HAP-1 (cell line): ENCODE measurements at regions not wholly inside any gene's neighbourhood (a gene's known extent, or its start where the extent isn't known, plus 50 kb on each side); places are given as distances from the start of the nearest gene placed in this dataset.

Experiments
- DNase-seq, 2 experiments: peaks; one replicate each; pipeline ENCODE4 v3.0.0-alpha.2; 2016 to 2020; ENCODE audit warnings: low spot score in 2 of 2
- H3K27me3 ChIP-seq: fragments of 250-450 bp; sonication (Bioruptor Pico); 2 replicates; pipeline ENCODE4 v1.5.1; 2020; ENCODE audit warnings: low read depth, mild to moderate bottlenecking, moderate library complexity
- H3K36me3 ChIP-seq: fragments of 250-450 bp; sonication (Bioruptor Pico); replicated peaks from 2 replicates; pipeline ENCODE4 v1.5.1; 2020; ENCODE audit warnings: mild to moderate bottlenecking
- H3K4me1 ChIP-seq: fragments of 250-450 bp; sonication (Bioruptor Pico); 2 replicates; pipeline ENCODE4 v1.5.1; 2020; ENCODE audit warnings: mild to moderate bottlenecking
- H3K4me3 ChIP-seq: fragments of 250-450 bp; sonication (Bioruptor Pico); 2 replicates; pipeline ENCODE4 v1.5.1; 2020; ENCODE audit warnings: mild to moderate bottlenecking, moderate library complexity
- H3K9me3 ChIP-seq: fragments of 250-450 bp; sonication (Bioruptor Pico); 2 replicates; pipeline ENCODE4 v1.5.1; 2020; ENCODE audit warnings: mild to moderate bottlenecking, moderate library complexity
- in situ Hi-C: fragments of 300-500 bp; cut with MboI; formaldehyde crosslinking; loops from 3 replicates; pipeline ENCODE4 v1.14.3; 2020; ENCODE audit warnings: low sequenced_read_pairs, inconsistent platforms, mixed read lengths

DNA sequence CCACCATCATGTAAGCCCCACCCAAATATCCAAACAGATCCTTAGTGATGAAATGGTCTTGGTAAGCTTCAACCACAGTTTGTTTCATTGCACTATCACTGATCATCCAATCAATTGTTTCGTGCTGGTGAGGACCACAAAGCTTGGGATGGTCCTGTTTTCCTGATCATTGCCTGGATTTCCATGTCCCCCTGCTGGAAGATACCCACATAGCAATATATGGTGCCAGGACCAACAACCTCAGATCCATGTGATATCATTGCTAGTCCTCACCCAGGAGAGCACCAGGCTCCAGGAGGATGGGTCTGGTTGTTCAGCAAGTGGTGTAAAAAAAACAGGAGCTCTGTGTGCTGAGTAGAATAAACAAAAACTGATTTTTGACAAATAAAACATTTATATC, 206.5 kb upstream of the SH3BP4 start:
- H3K36me3 ChIP-seq: no peaks in the 10 kb centered on the region
- H3K4me3 ChIP-seq: no peak overlapping the region
- no peaks in the 10 kb centered on the region for H3K4me1 ChIP-seq
- no peaks in the 10 kb centered on the region for H3K27me3 ChIP-seq
- 0 out of 2 replicates have a peak, but pooled peaks cover 2% of the 10 kb centered on the region for H3K9me3 ChIP-seq
- in situ Hi-C loops: no loop called here
- no peak for DNase-seq

DNA sequence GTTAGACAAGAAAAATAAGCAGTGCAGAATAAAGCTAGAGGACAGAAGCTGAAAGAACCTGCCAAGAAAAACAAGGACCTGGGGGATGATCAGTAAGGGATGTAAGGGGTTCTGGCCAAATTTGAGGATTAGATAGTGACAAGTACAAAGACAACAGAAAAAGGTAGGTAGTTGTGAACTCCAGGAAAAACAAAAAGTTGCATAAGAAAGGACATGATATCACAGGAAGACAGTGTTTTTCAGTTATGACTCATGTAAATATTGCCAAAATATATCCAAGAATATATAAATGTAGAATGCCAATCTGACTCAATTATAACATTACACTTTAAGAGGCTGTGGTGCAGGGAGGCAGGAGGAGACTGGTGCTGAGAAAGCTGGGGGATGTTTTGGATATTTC, 209.8 kb upstream of the SH3BP4 start:
- Histone ChIP-seq H3K4me1 (no peaks in the 10 kb centered on the region), H3K36me3 (no peaks in the 10 kb centered on the region), H3K4me3 (no peak overlapping the region), H3K9me3 (0 out of 2 replicates have a peak, but pooled peaks cover 2% of the 10 kb centered on the region), H3K27me3 (no peaks in the 10 kb centered on the region)
- DNase-seq: no peak
- in situ Hi-C loops: no loop called here

DNA sequence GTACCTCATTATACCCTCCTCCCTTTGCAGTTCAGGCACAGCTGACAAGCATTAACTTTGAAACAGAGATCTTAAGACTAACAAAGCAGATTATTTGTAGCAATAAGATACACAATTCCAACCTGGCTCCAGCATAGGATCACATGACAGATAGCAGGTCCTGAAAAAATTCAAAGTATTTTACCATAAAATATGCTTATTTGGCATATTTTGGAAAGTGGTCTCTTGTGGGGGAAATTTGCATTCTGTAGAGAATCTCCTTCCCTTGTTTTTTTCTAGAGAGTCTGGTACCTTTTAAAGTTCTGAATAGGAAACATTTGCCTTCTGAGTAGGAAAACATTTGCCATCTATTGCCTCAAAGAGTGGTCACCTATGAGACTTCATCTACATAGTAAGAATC, 212.8 kb upstream of the SH3BP4 start:
- in situ Hi-C loops: no loop called here
- DNase-seq: no peak
- Histone ChIP-seq H3K36me3 (no peaks in the 10 kb centered on the region), H3K9me3 (0 out of 2 replicates have a peak, but pooled peaks cover 2% of the 10 kb centered on the region), H3K4me3 (no peak overlapping the region), H3K4me1 (no peaks in the 10 kb centered on the region), H3K27me3 (no peaks in the 10 kb centered on the region)

DNA sequence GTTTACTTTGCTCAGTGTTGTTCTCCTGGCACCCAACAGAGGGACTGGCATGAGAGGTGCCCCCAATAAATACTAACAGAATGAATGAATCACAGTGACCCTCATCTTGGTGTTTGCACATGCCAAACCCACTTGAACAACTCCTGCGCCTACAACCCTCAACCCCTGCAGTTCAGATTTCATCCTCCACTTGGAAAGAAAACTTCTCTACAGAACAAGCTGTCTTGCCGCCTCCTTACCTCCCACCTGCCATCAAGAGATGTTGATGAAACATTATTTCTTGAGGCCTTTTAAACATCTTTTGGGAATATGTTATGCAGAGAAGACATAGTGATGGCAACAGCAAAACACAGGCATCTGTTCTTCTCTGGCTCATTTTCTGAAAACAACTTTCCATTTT, 216.0 kb upstream of the SH3BP4 start:
- no peaks in the 10 kb centered on the region for H3K27me3 ChIP-seq
- H3K9me3 ChIP-seq: no peaks in the 10 kb centered on the region
- DNase-seq: no peak
- in situ Hi-C loops: no loop called here
- no peak overlapping the region for H3K4me3 ChIP-seq
- no peaks in the 10 kb centered on the region for H3K36me3 ChIP-seq
- no peaks in the 10 kb centered on the region for H3K4me1 ChIP-seq

DNA sequence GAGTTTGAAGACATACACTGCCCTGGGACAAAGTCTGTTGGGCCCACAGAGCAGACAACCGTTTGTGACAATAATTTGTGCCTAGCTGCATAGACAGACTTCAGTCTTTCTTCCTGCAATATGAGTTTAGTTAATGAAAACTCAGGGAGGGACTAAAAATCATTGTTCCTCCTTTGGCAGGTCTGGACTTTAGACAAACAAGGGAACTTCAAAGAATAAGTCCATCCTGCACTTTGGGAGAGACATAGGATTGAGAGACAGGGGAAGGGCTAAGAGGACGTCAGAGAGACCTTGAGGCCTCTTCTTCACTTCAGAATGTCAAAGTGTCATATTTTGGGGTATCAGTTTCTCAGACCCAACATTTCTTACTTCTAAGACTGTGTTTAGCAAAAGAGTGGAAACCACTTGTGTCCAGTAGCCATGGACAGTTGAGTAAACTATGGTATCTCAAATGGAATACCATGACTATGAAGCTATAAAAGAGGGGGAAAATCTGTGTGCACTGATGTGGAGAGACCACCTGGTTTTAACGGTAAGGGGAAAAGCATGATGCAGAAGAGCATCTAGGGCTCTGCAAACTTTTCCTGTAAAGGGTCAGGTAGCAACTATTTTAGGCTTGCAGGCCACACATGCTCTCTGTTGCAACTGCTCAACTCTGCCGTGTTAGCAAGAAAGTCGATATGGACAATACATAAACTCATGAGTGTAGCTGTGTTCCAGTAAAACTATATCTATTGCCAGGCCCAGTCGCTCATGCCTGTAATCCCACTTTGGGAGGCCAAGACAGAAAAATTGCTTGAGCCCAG, 217.8 kb upstream of the SH3BP4 start:
- no peaks in the 10 kb centered on the region for H3K9me3 ChIP-seq
- H3K27me3 ChIP-seq: no peaks in the 10 kb centered on the region
- no peak overlapping the region for H3K4me3 ChIP-seq
- no peaks in the 10 kb centered on the region for H3K36me3 ChIP-seq
- in situ Hi-C loops: no loop called here
- DNase-seq: no peak
- H3K4me1 ChIP-seq: no peaks in the 10 kb centered on the region

DNA sequence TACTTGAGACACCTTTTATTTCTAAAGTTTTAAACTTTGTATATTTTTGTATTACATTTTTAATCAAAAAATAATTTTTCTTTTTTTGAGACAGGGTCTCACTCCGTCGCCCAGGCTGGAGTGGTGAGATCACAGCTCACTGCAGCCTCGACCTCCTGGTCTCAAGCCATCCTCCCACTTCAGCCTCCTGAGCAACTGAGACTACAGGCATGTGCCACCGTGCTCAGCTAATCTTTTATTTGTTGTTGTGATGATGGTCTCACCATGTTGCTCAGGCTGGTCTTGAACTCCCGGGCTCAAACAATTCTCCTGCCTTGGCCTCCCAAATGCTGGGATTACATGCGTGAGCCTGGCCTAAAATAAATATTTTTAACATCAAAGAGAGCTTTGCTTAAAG, 218.7 kb upstream of the SH3BP4 start:
- no peak for DNase-seq
- Histone ChIP-seq H3K4me1 (no peaks in the 10 kb centered on the region), H3K27me3 (no peaks in the 10 kb centered on the region), H3K36me3 (no peaks in the 10 kb centered on the region), H3K4me3 (no peak overlapping the region), H3K9me3 (no peaks in the 10 kb centered on the region)
- in situ Hi-C loops: no loop called here

DNA sequence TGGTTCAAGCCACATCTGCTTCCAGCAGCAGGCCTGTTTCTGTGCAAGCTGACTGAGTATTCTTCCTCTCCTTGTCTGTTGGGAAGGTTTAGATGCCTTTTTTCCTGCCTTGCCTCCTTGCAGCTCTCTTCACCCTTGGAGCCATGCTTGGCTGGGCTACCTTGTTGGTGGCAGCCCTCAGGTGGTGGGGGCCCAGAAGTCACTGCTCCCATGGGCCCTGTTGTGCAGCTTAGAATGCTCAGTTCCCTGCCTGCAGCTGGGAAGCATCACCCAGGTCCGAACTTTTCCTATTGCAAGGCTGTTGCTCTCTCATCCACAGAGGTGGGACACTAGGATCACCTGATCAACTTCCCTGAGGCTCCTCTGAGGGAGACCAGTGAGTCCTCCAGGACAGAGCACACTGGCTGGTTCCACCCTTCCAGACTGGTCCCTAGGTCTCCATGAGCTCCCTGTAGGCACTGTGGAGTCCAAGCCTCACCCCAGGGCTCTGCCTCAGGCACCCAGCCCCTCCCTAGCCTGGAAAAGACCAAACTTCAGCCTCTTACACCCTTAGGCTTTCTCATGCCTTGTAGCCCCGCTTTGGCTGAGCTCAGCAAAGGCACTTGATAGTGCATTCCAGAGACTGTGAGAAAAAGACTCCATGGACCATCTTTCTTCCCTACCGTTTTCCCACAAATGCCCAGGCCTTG, 219.3 kb upstream of the SH3BP4 start:
- Histone ChIP-seq H3K36me3 (no peaks in the 10 kb centered on the region), H3K4me1 (no peaks in the 10 kb centered on the region), H3K9me3 (no peaks in the 10 kb centered on the region), H3K27me3 (no peaks in the 10 kb centered on the region), H3K4me3 (no peak overlapping the region)
- in situ Hi-C loops: no loop called here
- no peak for DNase-seq

DNA sequence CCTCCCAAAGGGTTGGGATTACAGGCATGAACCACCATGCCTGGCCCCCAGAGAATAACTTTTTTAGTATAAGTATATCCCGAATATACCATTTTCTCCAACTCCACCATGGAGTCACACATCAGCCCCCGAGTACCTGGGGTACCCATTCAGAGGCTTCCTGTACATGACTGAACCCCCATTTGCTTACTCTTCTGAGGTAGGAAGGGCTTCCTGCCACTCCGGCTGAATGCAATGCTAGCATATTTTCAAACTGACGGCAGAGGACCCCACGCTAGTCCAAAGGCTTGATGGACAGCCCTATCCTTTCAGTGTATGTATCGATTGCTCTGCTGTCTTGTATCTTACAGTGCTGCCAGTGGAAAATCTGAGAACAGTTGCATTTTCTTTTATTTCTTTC, 220.6 kb upstream of the SH3BP4 start:
- no peaks in the 10 kb centered on the region for H3K36me3 ChIP-seq
- no peaks in the 10 kb centered on the region for H3K27me3 ChIP-seq
- in situ Hi-C loops: no loop called here
- H3K4me3 ChIP-seq: no peak overlapping the region
- DNase-seq: no peak
- H3K9me3 ChIP-seq: no peaks in the 10 kb centered on the region
- no peaks in the 10 kb centered on the region for H3K4me1 ChIP-seq

DNA sequence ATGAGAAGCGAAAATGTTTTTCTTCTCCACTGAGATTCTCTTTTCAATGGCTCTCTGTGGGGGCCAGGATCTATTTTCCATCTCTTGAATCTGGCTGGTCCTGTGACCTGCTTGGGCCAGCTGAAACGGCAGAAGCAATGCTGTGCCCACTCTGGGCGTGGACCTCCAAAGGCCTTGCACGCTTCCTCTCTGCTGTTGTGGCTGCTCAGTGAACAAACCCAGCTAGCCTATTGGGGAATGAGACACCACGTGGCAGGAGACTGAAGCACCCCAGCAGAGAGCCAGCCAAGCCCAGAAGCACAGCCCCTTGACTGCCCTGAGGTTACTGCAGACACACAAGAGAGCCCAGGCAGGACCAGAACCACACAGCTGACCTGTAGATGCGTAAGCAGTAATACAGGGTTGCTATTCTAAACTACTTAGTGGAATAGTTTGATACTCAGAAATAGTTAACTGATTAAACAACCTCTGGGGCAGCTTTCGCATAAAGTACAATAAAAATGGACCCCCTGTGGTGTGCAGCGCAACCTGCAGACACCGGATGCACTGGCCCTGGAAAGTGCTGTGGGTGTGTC, 221.7 kb upstream of the SH3BP4 start:
- H3K9me3 ChIP-seq: no peaks in the 10 kb centered on the region
- H3K27me3 ChIP-seq: no peaks in the 10 kb centered on the region
- DNase-seq: no peak
- no peaks in the 10 kb centered on the region for H3K4me1 ChIP-seq
- H3K36me3 ChIP-seq: no peaks in the 10 kb centered on the region
- in situ Hi-C loops: no loop called here
- H3K4me3 ChIP-seq: no peak overlapping the region

DNA sequence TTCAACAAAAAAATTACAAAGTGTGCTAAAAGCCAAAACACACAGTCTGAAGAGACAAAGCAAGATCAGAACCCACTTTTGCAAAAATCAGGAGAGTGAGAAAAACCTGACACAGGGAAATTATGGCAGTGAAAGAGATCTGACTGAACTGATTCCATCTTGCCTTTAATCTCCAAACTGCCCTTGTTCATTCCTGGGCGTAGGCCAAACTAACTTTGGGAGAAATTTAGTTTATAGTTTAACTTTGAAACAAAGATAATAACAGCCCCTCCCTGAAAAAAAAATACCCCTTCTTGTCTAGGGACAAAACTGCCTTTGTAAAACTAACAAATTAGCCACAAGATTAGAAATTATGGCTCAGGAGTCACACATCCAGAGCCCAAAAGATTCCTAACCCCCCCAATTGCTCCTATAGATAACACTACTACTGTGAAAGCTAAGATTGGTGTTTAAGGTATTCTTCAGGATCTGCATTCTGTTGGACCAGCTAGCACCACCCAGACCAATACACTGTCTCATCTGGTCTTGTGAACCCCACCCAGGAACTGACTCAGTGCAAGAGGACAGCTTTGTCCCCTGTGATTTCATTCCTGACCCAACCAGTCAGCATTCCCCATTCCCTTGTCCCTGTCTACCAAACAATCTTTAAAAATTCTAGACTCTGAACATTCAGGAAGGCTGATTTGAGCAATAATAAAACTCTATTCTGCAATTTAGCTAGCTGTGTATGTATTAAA, 226.1 kb upstream of the SH3BP4 start:
- Histone ChIP-seq H3K4me1 (no peaks in the 10 kb centered on the region), H3K4me3 (no peak overlapping the region), H3K36me3 (no peaks in the 10 kb centered on the region), H3K27me3 (no peaks in the 10 kb centered on the region), H3K9me3 (no peaks in the 10 kb centered on the region)
- no peak for DNase-seq
- in situ Hi-C loops: no loop called here

DNA sequence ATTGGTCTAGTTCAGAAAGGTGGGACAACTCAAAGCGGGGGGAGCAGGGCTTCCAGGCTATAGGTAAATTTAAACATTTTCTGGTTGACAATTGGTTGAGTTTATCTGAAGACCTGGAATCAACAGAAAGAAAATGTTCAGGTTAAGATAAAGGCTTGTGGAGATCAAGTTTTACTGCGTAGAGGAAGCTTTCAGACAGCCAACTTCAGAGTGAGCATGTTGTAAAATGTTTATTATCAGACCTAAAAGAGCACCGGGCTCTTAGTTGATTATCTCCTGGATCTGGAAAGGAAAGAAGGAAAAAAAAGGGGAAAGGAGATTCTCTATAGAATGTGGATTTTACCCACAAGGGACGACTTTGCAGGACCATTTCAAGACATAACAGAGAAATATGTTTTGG, 227.0 kb upstream of the SH3BP4 start:
- in situ Hi-C loops: no loop called here
- Histone ChIP-seq H3K9me3 (no peaks in the 10 kb centered on the region), H3K4me1 (no peaks in the 10 kb centered on the region), H3K36me3 (no peaks in the 10 kb centered on the region), H3K27me3 (no peaks in the 10 kb centered on the region), H3K4me3 (no peak overlapping the region)
- DNase-seq: no peak

DNA sequence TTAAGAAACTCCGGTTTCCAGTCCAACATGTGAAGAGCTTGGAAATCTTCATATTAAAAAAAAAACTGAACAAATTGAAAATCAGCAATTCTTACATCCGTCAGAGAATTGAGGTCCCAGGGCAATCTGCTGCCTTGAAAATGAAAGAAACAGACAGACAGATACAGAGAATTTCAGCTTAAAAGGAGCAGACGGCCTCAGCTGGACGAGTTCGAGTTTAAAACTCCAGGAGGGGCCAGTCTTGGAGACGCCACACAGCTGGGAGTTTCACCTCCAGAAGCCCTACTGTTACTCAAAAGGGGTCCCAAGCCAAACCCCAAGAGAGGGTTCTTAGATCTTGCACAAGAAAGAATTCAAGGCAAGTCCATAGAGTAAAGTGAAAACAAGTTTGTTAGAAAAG, 226.5 kb upstream of the ARL4C start:
- H3K4me3 ChIP-seq: no peak overlapping the region
- no peaks in the 10 kb centered on the region for H3K9me3 ChIP-seq
- in situ Hi-C loops: no loop called here
- H3K27me3 ChIP-seq: no peaks in the 10 kb centered on the region
- H3K36me3 ChIP-seq: no peaks in the 10 kb centered on the region
- DNase-seq: no peak
- H3K4me1 ChIP-seq: no peaks in the 10 kb centered on the region

DNA sequence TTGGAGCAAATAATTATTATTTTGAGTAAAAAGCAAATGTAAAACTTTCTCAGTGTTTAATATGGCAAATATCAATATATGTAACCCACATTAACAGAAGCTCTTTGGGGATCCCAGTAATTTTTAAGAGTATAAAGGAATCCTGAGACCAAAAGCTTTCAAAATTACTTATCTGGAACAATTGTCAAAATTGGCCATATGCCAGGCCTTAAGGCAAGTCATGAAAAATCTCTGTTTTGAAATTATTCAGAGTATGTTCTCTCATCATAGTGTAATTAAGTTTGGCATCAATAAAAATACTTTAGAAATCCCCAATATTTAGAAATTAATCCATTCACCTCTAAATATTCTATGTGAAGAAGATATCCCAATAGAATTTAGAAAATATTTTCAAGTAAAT, 225.3 kb upstream of the ARL4C start:
- Histone ChIP-seq H3K4me1 (no peaks in the 10 kb centered on the region), H3K4me3 (no peak overlapping the region), H3K9me3 (no peaks in the 10 kb centered on the region), H3K36me3 (no peaks in the 10 kb centered on the region), H3K27me3 (no peaks in the 10 kb centered on the region)
- DNase-seq: no peak
- in situ Hi-C loops: no loop called here
